ENCODE measurements at regions not wholly inside any gene's neighbourhood (a gene's known extent, or its start where the extent isn't known, plus 50 kb on each side); places are given as distances from the start of the nearest gene placed in this dataset.
A peak's percentile ranks its signal among the peaks of the same experiment; 100 is the strongest.

- TF ChIP-seq CTCF (IDR thresholded peaks at IDR 0.05): no peak
- intact Hi-C loops (cut with DNase I): no loop called here
- H3K27me3 ChIP-seq: peaks cover 0 to 31% (median 0%) of the 10 kb centered on the region in 7 donors
- WGBS, 2 donors: 81 to 84% methylated on average over 3 of the region's 3 CpGs
- H3K36me3 ChIP-seq: no peaks in the 10 kb centered on the region
- no peaks in the 10 kb centered on the region for H3K9me3 ChIP-seq
- H3K27ac ChIP-seq: no peak overlapping the region
- no peak for DNase-seq
- no peak overlapping the region for H3K4me3 ChIP-seq
- peaks cover 0 to 4% (median 0%) of the 10 kb centered on the region in 9 donors for H3K4me1 ChIP-seq
- ATAC-seq: no peak
Observed at GRCh38 chr20:60257671-60258070, 299.4 kb downstream of the CDH26 start.

DNA sequence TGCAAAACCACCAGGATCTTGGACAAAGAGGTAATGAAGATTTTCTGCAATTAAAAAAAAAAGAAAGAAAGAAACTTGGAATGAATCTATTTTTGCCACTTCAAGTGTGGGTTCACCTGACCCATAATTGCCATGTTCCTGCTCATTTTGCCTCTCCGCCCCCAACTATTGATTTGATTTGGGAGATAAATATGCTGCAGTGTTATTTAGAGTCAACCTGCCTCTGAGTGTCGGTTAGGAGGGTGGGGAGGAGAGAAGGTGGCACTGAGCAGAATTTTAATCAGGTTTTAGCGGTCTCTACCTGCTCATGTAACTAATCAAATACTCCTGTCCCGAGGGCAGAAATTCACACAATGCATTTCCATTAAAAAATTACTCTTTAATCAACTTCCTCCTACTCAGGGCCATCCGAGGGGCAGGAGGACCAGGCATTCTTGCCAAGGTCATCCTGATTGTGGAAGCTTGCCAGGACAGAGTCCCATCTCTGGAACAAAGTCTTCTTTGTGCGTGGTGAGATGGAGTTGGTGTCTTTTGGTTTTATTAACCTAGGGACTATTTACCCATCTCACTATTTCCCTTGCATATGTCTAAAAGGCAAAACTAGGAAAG is 300.1 kb downstream of the CDH26 start:
- DNase-seq (no peak), ATAC-seq (no peak)
- WGBS, 2 donors: 59 to 71% methylated on average over 6 of the region's 6 CpGs
- H3K9me3 ChIP-seq: no peaks in the 10 kb centered on the region
- TF ChIP-seq CTCF (IDR thresholded peaks at IDR 0.05): no peak
- no peaks in the 10 kb centered on the region for H3K36me3 ChIP-seq
- H3K4me1 ChIP-seq: peaks cover 0 to 4% (median 0%) of the 10 kb centered on the region in 9 donors
- no peak overlapping the region for H3K4me3 ChIP-seq
- intact Hi-C loops (cut with DNase I): no loop called here
- H3K27ac ChIP-seq: no peak overlapping the region
- peaks cover 0 to 32% (median 0%) of the 10 kb centered on the region in 7 donors for H3K27me3 ChIP-seq

DNA sequence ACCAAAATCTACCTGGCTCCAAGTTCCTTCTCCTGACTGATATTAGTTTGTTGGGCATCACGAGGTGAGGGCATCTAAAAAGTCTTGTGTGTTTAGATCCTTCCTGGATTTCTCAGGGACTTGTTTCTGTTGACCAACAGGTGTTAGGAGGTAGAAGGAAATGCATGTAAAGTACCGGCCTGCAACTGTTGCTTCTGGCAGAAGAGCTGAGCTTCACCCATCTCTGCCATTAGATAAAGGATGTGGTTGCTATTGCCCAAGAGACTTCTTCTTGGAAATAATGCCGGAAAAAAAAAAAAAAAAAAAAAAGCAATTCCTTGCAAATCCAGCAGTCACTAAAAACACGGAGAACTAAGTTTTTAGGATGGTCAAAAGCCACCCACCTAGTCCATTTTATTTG is 303.1 kb downstream of the CDH26 start:
- Histone ChIP-seq H3K4me3 (no peak overlapping the region), H3K27me3 (peaks cover 0 to 51% (median 3%) of the 10 kb centered on the region in 7 donors), H3K36me3 (no peaks in the 10 kb centered on the region), H3K27ac (no peak overlapping the region), H3K9me3 (no peaks in the 10 kb centered on the region), H3K4me1 (peaks cover 0 to 4% (median 0%) of the 10 kb centered on the region in 9 donors)
- WGBS, 2 donors: 67 to 70% methylated on average over 4 of the region's 4 CpGs
- intact Hi-C loops (cut with DNase I): loop anchor here in 7 of 10 donors (5.0 to 10.0 kb wide), 5 partner anchors 197 to 314 kb away; no protein-coding TSS in a partner anchor
- TF ChIP-seq CTCF (IDR thresholded peaks at IDR 0.05): no peak
- DNase-seq (no peak), ATAC-seq (no peak)

GRCh38 chr20:60262967-60263603 is 304.9 kb downstream of the CDH26 start:
- Histone ChIP-seq H3K9me3 (no peaks in the 10 kb centered on the region), H3K27ac (no peak overlapping the region), H3K4me3 (no peak overlapping the region), H3K27me3 (peaks cover 0 to 54% (median 11%) of the 10 kb centered on the region in 7 donors), H3K4me1 (peaks cover 0 to 4% (median 0%) of the 10 kb centered on the region in 9 donors), H3K36me3 (no peaks in the 10 kb centered on the region)
- ATAC-seq: no peak
- DNase-seq: no peak
- TF ChIP-seq CTCF (IDR thresholded peaks at IDR 0.05): peak; percentile 17 to 81 (median 65)
- intact Hi-C loops (cut with DNase I): loop anchor here in 7 of 10 donors (5.0 to 10.0 kb wide), 5 partner anchors 198 to 316 kb away; no protein-coding TSS in a partner anchor
- WGBS, 2 donors: 3 to 8% methylated on average over 4 of the region's 4 CpGs

All from heart right ventricle (tissue), 16 donors.